Osteoblast (primary cell): ENCODE measurements at regions not wholly inside any gene's neighbourhood (a gene's known extent, or its start where the extent isn't known, plus 50 kb on each side); places are given as distances from the start of the nearest gene placed in this dataset.

Source experiments
- DNase-seq: peaks from one replicate; pipeline ENCODE4 v3.0.0; 2011; ENCODE audit warnings: low spot score, mixed read lengths; ENCODE audit not compliant: insufficient read length; ENCODE audit errors: missing footprints
- H2AFZ ChIP-seq: 2 replicates; pipeline ENCODE4 v1.6.0; 2011; ENCODE audit warnings: mild to moderate bottlenecking, low read length
- H3K27ac ChIP-seq: 2 replicates; pipeline ENCODE4 v1.5.1; 2011; ENCODE audit warnings: mild to moderate bottlenecking, low read depth, low read length, moderate library complexity
- H3K27me3 ChIP-seq: 2 replicates; pipeline ENCODE4 v1.6.0; 2012; ENCODE audit warnings: mild to moderate bottlenecking, control low read depth, inconsistent platforms, low read length, moderate library complexity; ENCODE audit not compliant: insufficient read depth
- H3K36me3 ChIP-seq: 2 replicates; pipeline ENCODE4 v1.5.1; 2011; ENCODE audit warnings: mild to moderate bottlenecking, low read length, control low read depth, moderate library complexity; ENCODE audit not compliant: insufficient read depth
- H3K4me1 ChIP-seq: 2 replicates; pipeline ENCODE4 v1.5.1; 2011; ENCODE audit warnings: mild to moderate bottlenecking, low read length, control low read depth, moderate library complexity; ENCODE audit not compliant: insufficient read depth
- H3K4me2 ChIP-seq: 2 replicates; pipeline ENCODE4 v1.6.0; 2011; ENCODE audit warnings: mild to moderate bottlenecking, low read length; ENCODE audit not compliant: insufficient read depth
- H3K4me3 ChIP-seq: fragments of 200-600 bp; sonication (generic); 3 replicates; pipeline ENCODE4 v1.5.1; 2012; ENCODE audit warnings: mild to moderate bottlenecking, low read length, inconsistent platforms; ENCODE audit not compliant: insufficient read depth
- H3K79me2 ChIP-seq: 2 replicates; pipeline ENCODE4 v1.6.0; 2012; ENCODE audit warnings: mild to moderate bottlenecking, low read length, control low read depth, inconsistent platforms; ENCODE audit not compliant: insufficient read depth
- H3K9me3 ChIP-seq: 2 replicates; pipeline ENCODE4 v1.5.1; 2011; ENCODE audit warnings: low read depth, low read length, control low read depth
- H4K20me1 ChIP-seq: 2 replicates; pipeline ENCODE4 v1.6.0; 2012; ENCODE audit warnings: mild to moderate bottlenecking, low read length, control low read depth; ENCODE audit not compliant: insufficient read depth
- TF ChIP-seq, protein P1 (sequence below): IDR thresholded peaks from 2 replicates; pipeline ENCODE4 v1.5.1; 2011; ENCODE audit warnings: mild to moderate bottlenecking, low read depth, low read length, moderate library complexity; ENCODE audit errors: extremely low read depth

- no peaks in the 10 kb centered on the region for H3K4me1 ChIP-seq
- no peaks in the 10 kb centered on the region for H3K9me3 ChIP-seq
- no peak overlapping the region for H2AFZ ChIP-seq
- H3K4me2 ChIP-seq: no peak overlapping the region
- TF ChIP-seq, protein P1, sequence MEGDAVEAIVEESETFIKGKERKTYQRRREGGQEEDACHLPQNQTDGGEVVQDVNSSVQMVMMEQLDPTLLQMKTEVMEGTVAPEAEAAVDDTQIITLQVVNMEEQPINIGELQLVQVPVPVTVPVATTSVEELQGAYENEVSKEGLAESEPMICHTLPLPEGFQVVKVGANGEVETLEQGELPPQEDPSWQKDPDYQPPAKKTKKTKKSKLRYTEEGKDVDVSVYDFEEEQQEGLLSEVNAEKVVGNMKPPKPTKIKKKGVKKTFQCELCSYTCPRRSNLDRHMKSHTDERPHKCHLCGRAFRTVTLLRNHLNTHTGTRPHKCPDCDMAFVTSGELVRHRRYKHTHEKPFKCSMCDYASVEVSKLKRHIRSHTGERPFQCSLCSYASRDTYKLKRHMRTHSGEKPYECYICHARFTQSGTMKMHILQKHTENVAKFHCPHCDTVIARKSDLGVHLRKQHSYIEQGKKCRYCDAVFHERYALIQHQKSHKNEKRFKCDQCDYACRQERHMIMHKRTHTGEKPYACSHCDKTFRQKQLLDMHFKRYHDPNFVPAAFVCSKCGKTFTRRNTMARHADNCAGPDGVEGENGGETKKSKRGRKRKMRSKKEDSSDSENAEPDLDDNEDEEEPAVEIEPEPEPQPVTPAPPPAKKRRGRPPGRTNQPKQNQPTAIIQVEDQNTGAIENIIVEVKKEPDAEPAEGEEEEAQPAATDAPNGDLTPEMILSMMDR: no peak
- no peaks in the 10 kb centered on the region for H3K36me3 ChIP-seq
- H3K27ac ChIP-seq: no peak overlapping the region
- no peaks in the 10 kb centered on the region for H3K27me3 ChIP-seq
- no peaks in the 10 kb centered on the region for H3K79me2 ChIP-seq
- no peak overlapping the region for H3K4me3 ChIP-seq
- no peak for DNase-seq
- H4K20me1 ChIP-seq: no peaks in the 10 kb centered on the region
Observed at GRCh38 chr22:47444746-47445065, 682.3 kb downstream of the TBC1D22A start.

- H2AFZ ChIP-seq: no peak overlapping the region
- TF ChIP-seq, protein P1: no peak
Observed at GRCh38 chr22:47443836-47444745, 681.6 kb downstream of the TBC1D22A start.

DNA sequence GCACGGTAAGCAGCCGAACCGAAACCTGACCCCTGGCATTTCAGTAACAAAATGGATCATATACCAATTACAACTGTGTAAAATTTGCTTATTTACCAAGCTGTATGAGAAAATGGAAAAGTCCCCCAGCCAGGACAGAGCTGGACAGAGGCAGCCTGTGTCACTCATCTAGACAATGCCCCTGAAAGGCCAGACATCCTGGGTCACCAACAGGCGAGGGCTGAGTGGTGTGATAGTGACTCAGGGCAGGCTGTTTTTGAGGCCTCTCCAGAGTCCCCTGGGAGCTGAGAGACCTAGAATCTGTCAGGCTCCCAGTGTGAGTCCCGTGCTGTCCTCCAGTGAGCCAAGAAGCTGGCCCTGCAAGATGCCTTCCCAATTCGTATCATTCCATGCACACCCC, 680.4 kb downstream of the TBC1D22A start:
- Histone ChIP-seq H3K27me3 (no peaks in the 10 kb centered on the region), H3K36me3 (no peaks in the 10 kb centered on the region), H3K4me2 (no peak overlapping the region), H3K9me3 (no peaks in the 10 kb centered on the region), H3K79me2 (no peaks in the 10 kb centered on the region), H3K27ac (no peak overlapping the region), H2AFZ (no peak overlapping the region), H3K4me3 (no peak overlapping the region), H3K4me1 (no peaks in the 10 kb centered on the region), H4K20me1 (no peaks in the 10 kb centered on the region)
- DNase-seq: no peak
- TF ChIP-seq, protein P1: no peak

More at GRCh38 chr22:47443836-47444745, 681.6 kb downstream of the TBC1D22A start:
- Histone ChIP-seq H4K20me1 (no peaks in the 10 kb centered on the region), H3K27me3 (no peaks in the 10 kb centered on the region), H3K79me2 (no peaks in the 10 kb centered on the region), H3K9me3 (no peaks in the 10 kb centered on the region), H3K36me3 (no peaks in the 10 kb centered on the region), H3K4me3 (no peak overlapping the region), H3K4me1 (no peaks in the 10 kb centered on the region), H3K4me2 (no peak overlapping the region), H3K27ac (no peak overlapping the region)
- DNase-seq: no peak

DNA sequence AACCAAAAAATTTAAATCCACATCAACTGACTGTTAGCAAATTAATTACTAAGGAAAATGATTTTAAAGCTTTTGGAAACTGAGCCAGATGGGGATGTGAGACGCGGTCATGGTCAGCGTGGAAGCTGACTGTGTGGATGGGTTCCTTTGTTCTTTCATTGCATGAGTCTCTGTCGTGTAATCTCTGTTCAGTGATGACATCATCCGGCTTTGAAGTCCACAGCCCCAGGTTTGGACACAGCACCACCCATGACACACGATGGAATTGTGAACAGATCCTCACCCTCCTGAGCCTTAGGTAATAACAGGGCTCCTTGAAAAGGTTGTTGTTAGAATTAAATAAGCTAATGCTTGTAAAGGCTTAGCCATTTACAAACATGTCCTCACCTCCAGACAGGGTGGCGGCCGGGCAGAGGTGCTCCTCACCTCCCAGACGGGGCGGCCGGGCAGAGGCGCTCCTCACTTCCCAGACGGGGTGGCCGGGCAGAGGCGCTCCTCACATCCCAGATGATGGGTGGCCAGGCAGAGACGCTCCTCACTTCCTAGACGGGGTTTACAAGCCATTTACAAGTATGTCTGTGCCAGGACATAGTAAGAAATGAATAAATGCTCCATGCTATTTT, 677.3 kb downstream of the TBC1D22A start:
- Histone ChIP-seq H3K4me2 (no peak overlapping the region), H3K36me3 (no peaks in the 10 kb centered on the region)

More for the DNA sequence above, 677.3 kb downstream of the TBC1D22A start:
- Histone ChIP-seq H3K4me3 (no peak overlapping the region), H2AFZ (no peak overlapping the region), H3K4me1 (no peaks in the 10 kb centered on the region), H3K9me3 (peaks cover 2% of the 10 kb centered on the region), H3K79me2 (no peaks in the 10 kb centered on the region), H3K27me3 (no peaks in the 10 kb centered on the region), H3K27ac (no peak overlapping the region), H4K20me1 (no peaks in the 10 kb centered on the region)
- TF ChIP-seq, protein P1: no peak
- no peak for DNase-seq
